ENCODE measurements at regions not wholly inside any gene's neighbourhood (a gene's known extent, or its start where the extent isn't known, plus 50 kb on each side); places are given as distances from the start of the nearest gene placed in this dataset.

DNA sequence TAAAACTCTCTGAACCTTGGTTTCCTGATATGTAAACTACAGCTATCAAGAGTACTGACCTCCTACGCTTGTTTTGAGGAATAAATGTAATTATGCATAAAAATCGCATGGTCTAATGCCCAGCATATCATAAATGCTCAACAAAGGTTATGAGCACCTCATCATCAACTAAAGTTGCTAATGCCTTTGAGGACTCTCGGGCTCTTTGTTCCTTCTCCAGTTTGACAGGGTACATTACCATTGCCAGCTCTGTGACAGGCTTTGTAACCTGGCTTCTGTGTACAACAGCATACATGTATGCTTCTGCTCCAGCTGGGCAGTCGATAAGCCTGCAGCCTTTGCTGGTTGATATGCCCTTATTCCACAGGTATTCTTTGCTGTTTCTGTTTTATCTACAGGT lies 95.2 kb downstream of the C9orf152 start:
- TF ChIP-seq POLR2A (IDR thresholded peaks at IDR 0.05; ENCODE audit: low read depth, low read length), result no peak
- no peak for TF ChIP-seq POLR2AphosphoS5 (IDR thresholded peaks at IDR 0.05; ENCODE audit: low read depth, low read length)
- TF ChIP-seq TAF1 (IDR thresholded peaks at IDR 0.05; ENCODE audit: borderline replicate concordance, low read depth, low read length), result no peak

All from GM12892 (cell line).